ENCODE measurements at regions not wholly inside any gene's neighbourhood (a gene's known extent, or its start where the extent isn't known, plus 50 kb on each side); places are given as distances from the start of the nearest gene placed in this dataset.

DNA sequence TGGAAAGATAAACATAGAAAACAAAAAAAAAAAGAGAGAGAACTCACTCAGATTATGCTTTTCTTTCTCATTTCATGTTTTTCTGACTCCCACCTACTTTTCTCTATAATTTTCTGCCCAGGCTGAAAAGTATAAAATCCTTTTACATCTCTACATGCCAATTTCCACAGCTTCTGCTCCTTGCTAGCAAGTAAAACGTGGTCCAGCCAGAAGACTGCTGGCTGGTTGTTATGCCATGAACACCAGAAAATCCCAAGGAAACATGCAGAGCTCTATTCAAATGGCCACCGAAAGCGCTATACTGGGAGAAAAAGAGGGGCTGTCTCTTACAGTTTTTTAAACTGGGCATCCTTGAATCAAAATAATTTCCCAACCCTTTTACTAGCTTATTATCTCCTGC is 512.8 kb upstream of the ID4 start:
- TF ChIP-seq, protein P1, sequence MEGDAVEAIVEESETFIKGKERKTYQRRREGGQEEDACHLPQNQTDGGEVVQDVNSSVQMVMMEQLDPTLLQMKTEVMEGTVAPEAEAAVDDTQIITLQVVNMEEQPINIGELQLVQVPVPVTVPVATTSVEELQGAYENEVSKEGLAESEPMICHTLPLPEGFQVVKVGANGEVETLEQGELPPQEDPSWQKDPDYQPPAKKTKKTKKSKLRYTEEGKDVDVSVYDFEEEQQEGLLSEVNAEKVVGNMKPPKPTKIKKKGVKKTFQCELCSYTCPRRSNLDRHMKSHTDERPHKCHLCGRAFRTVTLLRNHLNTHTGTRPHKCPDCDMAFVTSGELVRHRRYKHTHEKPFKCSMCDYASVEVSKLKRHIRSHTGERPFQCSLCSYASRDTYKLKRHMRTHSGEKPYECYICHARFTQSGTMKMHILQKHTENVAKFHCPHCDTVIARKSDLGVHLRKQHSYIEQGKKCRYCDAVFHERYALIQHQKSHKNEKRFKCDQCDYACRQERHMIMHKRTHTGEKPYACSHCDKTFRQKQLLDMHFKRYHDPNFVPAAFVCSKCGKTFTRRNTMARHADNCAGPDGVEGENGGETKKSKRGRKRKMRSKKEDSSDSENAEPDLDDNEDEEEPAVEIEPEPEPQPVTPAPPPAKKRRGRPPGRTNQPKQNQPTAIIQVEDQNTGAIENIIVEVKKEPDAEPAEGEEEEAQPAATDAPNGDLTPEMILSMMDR (conservative IDR thresholded peaks at IDR 0.05), result no peak
- no peak for TF ChIP-seq ZFX (IDR thresholded peaks at IDR 0.05)
